Loucy (cell line): ENCODE measurements at regions not wholly inside any gene's neighbourhood (a gene's known extent, or its start where the extent isn't known, plus 50 kb on each side); places are given as distances from the start of the nearest gene placed in this dataset.
"Not testable (repeated sequence)": the region's sequence is repeated elsewhere in the genome, so short reads cannot be mapped to it uniquely, and the experiment has no call there.

ENCODE experiments used
- H2AFZ ChIP-seq: fragments of 200-600 bp; sonication (generic); 2 replicates; pipeline ENCODE4 v1.6.0; 2016; ENCODE audit warnings: antibody characterized with exemption, mild to moderate bottlenecking, low read length, moderate library complexity
- H3F3A ChIP-seq: fragments of 200-600 bp; 2 replicates; pipeline ENCODE4 v1.6.0; 2016; ENCODE audit warnings: antibody characterized with exemption, low read depth, mild to moderate bottlenecking
- H3K27me3 ChIP-seq: fragments of 200-600 bp; sonication (generic); 2 replicates; pipeline ENCODE4 v1.6.1; 2014; ENCODE audit warnings: low read length, mild to moderate bottlenecking; ENCODE audit not compliant: insufficient read depth, poor library complexity, severe bottlenecking
- H3K36me3 ChIP-seq: fragments of 200-600 bp; sonication (generic); 2 replicates; pipeline ENCODE4 v1.6.1; 2016; ENCODE audit warnings: low read length; ENCODE audit not compliant: insufficient read depth
- H3K4me1 ChIP-seq: fragments of 200-600 bp; sonication (generic); 2 replicates; pipeline ENCODE4 v1.5.1; 2014; ENCODE audit warnings: low read length, mild to moderate bottlenecking; ENCODE audit not compliant: insufficient read depth, poor library complexity, severe bottlenecking
- H3K4me2 ChIP-seq: fragments of 200-600 bp; sonication (generic); 2 replicates; pipeline ENCODE4 v1.6.0; 2014; ENCODE audit warnings: antibody characterized with exemption, low read length, low read depth, mild to moderate bottlenecking; ENCODE audit not compliant: poor library complexity, severe bottlenecking
- H3K4me3 ChIP-seq: fragments of 200-600 bp; sonication (generic); 2 replicates; pipeline ENCODE4 v1.5.1; 2014; ENCODE audit warnings: low read length, mild to moderate bottlenecking, mixed read lengths; ENCODE audit not compliant: poor library complexity, severe bottlenecking
- H3K79me2 ChIP-seq: fragments of 200-600 bp; sonication (generic); 2 replicates; pipeline ENCODE4 v1.6.1; 2014; ENCODE audit warnings: low read length; ENCODE audit not compliant: insufficient read depth
- H3K9ac ChIP-seq: fragments of 200-600 bp; sonication (generic); 2 replicates; pipeline ENCODE4 v1.6.0; 2014; ENCODE audit warnings: mild to moderate bottlenecking, low read depth, low read length, moderate library complexity; ENCODE audit not compliant: poor library complexity, severe bottlenecking
- H3K9me2 ChIP-seq: fragments of 200-600 bp; sonication (generic); replicated peaks from 2 replicates; pipeline ENCODE4 v1.6.1; 2016; ENCODE audit warnings: low read depth, low read length, mixed read lengths
- H3K9me3 ChIP-seq: fragments of 200-600 bp; sonication (generic); 2 replicates; pipeline ENCODE4 v1.6.1; 2014; ENCODE audit warnings: mild to moderate bottlenecking, antibody characterized with exemption, low read length, low read depth; ENCODE audit not compliant: insufficient read depth
- H4K20me1 ChIP-seq: fragments of 200-600 bp; sonication (generic); 2 replicates; pipeline ENCODE4 v1.6.0; 2014; ENCODE audit warnings: antibody characterized with exemption, low read length, mild to moderate bottlenecking; ENCODE audit not compliant: insufficient read depth, poor library complexity, severe bottlenecking
- CTCF ChIP-seq: fragments of 200-600 bp; sonication (generic); conservative IDR thresholded peaks from 2 replicates; pipeline ENCODE4 v1.5.1; 2014; ENCODE audit warnings: mild to moderate bottlenecking, antibody characterized with exemption, low read length
- EZH2phosphoT487 ChIP-seq: fragments of 200-600 bp; IDR thresholded peaks from 2 replicates; pipeline ENCODE4 v1.6.1; 2018; ENCODE audit warnings: antibody characterized with exemption, mild to moderate bottlenecking, moderate library complexity, borderline replicate concordance

GRCh38 chr5:119780145-119780544 lies 150.8 kb downstream of the FAM170A start:
- not testable (repeated sequence) for H3K9me2 ChIP-seq, H3K9ac ChIP-seq, H3K9me3 ChIP-seq, H3K4me2 ChIP-seq, H3K4me3 ChIP-seq, H2AFZ ChIP-seq, H3F3A ChIP-seq, H4K20me1 ChIP-seq, H3K36me3 ChIP-seq, H3K79me2 ChIP-seq, H3K27me3 ChIP-seq, H3K4me1 ChIP-seq

GRCh38 chr5:119785057-119785456 lies 155.7 kb downstream of the FAM170A start:
- Histone ChIP-seq H4K20me1 (no peaks in the 10 kb centered on the region), H3K9me3 (no peaks in the 10 kb centered on the region), H3K9ac (no peak overlapping the region), H3K27me3 (no peaks in the 10 kb centered on the region), H2AFZ (no peak overlapping the region), H3K4me2 (no peak overlapping the region), H3K4me3 (no peak overlapping the region), H3K36me3 (no peaks in the 10 kb centered on the region), H3F3A (peaks cover 4% of the 10 kb centered on the region; the same call in 1 of the 2 replicates), H3K79me2 (no peaks in the 10 kb centered on the region), H3K4me1 (peaks cover 14% of the 10 kb centered on the region), H3K9me2 (no peaks in the 10 kb centered on the region)
- TF ChIP-seq EZH2phosphoT487 (no peak), CTCF (no peak)

DNA sequence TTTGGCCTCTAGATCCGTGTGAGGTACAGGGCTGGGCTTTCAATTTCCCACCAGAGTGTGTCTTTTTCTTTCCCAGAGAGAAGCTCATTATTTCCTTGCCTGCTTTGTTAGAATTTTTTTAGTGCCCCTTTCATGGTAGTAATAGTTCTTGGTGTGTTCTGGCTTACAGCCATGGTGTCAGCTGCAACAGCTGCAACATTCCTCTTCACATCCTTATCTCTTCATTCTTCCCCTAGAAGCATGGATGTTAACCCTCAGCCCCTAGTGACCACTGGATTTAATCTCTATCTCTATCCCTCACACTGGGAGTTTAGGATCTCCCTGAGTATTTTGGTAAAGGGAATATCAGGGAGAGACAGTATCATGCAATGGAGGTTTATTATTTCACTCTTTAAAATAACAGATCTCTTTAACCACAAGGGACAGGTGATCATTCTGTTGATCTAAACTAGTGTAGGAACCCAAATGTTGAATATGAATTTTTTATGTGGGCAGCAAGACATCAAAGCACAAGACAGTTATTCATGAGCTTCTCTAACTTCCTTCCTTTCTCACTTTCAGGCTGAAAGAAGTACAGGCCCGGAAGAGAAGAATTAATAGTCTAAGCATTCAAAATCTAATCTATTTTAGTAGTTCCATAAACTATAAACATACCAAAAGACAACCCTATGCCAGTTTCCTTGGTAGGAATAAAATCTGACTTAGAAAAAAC lies 160.2 kb downstream of the FAM170A start:
- no peaks in the 10 kb centered on the region for H3K9me2 ChIP-seq
- H3F3A ChIP-seq = peaks cover 4% of the 10 kb centered on the region; the same call in 1 of the 2 replicates
- no peaks in the 10 kb centered on the region for H3K27me3 ChIP-seq
- peaks cover 28% of the 10 kb centered on the region for H3K4me1 ChIP-seq
- no peak for TF ChIP-seq EZH2phosphoT487
- no peak for TF ChIP-seq CTCF
- H4K20me1 ChIP-seq = no peaks in the 10 kb centered on the region
- H3K4me3 ChIP-seq = peak overlapping the region; percentile 47
- 0 out of 2 replicates have a peak overlapping the region, but pooled peaks have one; percentile 24 for H2AFZ ChIP-seq
- peak overlapping the region; percentile 58 for H3K9ac ChIP-seq
- H3K4me2 ChIP-seq = peak overlapping the region; percentile 54
- no peaks in the 10 kb centered on the region for H3K36me3 ChIP-seq
- H3K79me2 ChIP-seq = no peaks in the 10 kb centered on the region
- no peaks in the 10 kb centered on the region for H3K9me3 ChIP-seq
